GM10266 (cell line): ENCODE measurements at regions not wholly inside any gene's neighbourhood (a gene's known extent, or its start where the extent isn't known, plus 50 kb on each side); places are given as distances from the start of the nearest gene placed in this dataset.

Experiments used
- DNase-seq: peaks from one replicate; pipeline ENCODE4 v3.0.0; 2012; ENCODE audit errors: extremely low spot score
- CTCF ChIP-seq: IDR thresholded peaks from 2 replicates; pipeline ENCODE4 v1.5.1; 2012; ENCODE audit warnings: mild to moderate bottlenecking, low read depth; ENCODE audit not compliant: control insufficient read depth, insufficient read depth; ENCODE audit errors: missing control alignments

GRCh38 chr20:4086771-4087687, 61.6 kb upstream of the SMOX start:
- no peak for DNase-seq
- no peak for TF ChIP-seq CTCF

GRCh38 chr20:4084721-4085120, 63.9 kb upstream of the SMOX start:
- DNase-seq, result no peak
- no peak for TF ChIP-seq CTCF

GRCh38 chr20:4084096-4084495, 64.5 kb upstream of the SMOX start:
- no peak for DNase-seq
- TF ChIP-seq CTCF, result no peak

- TF ChIP-seq CTCF, result no peak
- no peak for DNase-seq
These were observed 65.3 kb upstream of the SMOX start for GRCh38 chr20:4083098-4083865.

GRCh38 chr20:4082406-4083097, 66.1 kb upstream of the SMOX start:
- peak; percentile 38 for DNase-seq
- no peak for TF ChIP-seq CTCF

- DNase-seq, result no peak
- no peak for TF ChIP-seq CTCF
These were observed 66.1 kb upstream of the RNF24 start for GRCh38 chr20:4081421-4081820.
